IPS DF 6.9 (cell line): ENCODE measurements at regions not wholly inside any gene's neighbourhood (a gene's known extent, or its start where the extent isn't known, plus 50 kb on each side); places are given as distances from the start of the nearest gene placed in this dataset.
"Not testable (repeated sequence)": the region's sequence is repeated elsewhere in the genome, so short reads cannot be mapped to it uniquely, and the experiment has no call there.

Source experiments
- DNase-seq: peaks from one replicate; pipeline ENCODE4 v3.0.0-alpha.2; 2013; ENCODE audit warnings: low read depth, low spot score
- H3K27ac ChIP-seq: one replicate; pipeline ENCODE4 v1.5.1; 2013; ENCODE audit warnings: low read length, control low read depth
- H3K27me3 ChIP-seq: 2 replicates; pipeline ENCODE4 v1.6.1; 2013; ENCODE audit warnings: mild to moderate bottlenecking, low read length; ENCODE audit not compliant: control insufficient read depth, insufficient read depth
- H3K36me3 ChIP-seq: 2 replicates; pipeline ENCODE4 v1.6.1; 2013; ENCODE audit warnings: low read length; ENCODE audit not compliant: control insufficient read depth, insufficient read depth
- H3K4me1 ChIP-seq: 2 replicates; pipeline ENCODE4 v1.6.1; 2013; ENCODE audit warnings: low read length; ENCODE audit not compliant: control insufficient read depth, insufficient read depth
- H3K4me3 ChIP-seq: 2 replicates; pipeline ENCODE4 v1.5.1; 2013; ENCODE audit warnings: mild to moderate bottlenecking, low read length
- H3K9me3 ChIP-seq: 2 replicates; pipeline ENCODE4 v1.6.1; 2013; ENCODE audit warnings: low read length, inconsistent platforms; ENCODE audit not compliant: control insufficient read depth, insufficient read depth
- WGBS: extraction: QIAGEN DNeasy Blood & Tissue Kit; methylation state at CpG from one replicate; pipeline ENCODE4 v1.1.7; 2013; ENCODE audit warnings: mixed read lengths, missing lambda C conversion rate; ENCODE audit not compliant: insufficient read length, insufficient coverage; 5-methylcytosine and 5-hydroxymethylcytosine counted together

DNA sequence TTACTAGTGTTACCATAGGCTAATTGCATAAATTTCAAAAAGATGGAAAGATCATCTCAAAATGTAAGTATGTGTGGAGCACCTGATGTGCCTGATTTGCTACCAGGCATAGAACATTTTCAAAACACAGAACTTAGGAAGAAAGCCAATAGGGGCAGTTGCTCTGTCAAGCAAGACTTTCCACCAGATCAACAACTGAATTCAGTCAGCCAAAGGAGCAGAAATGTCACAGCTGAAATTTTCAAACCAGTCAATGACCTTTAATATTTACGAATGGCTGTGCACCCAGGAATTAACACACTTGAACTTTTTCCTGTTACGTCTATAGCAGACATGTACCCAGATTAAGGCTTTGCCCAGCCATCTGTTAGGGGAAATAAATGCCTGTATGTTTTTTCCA is 452.8 kb upstream of the PTGER4 start:
- Histone ChIP-seq H3K27me3 (no peaks in the 10 kb centered on the region), H3K4me1 (no peaks in the 10 kb centered on the region), H3K36me3 (no peaks in the 10 kb centered on the region), H3K4me3 (no peak overlapping the region), H3K27ac (no peak overlapping the region), H3K9me3 (no peaks in the 10 kb centered on the region)
- DNase-seq, result no peak
- WGBS, result no CpG with 5 or more reads among the region's 2 CpGs

DNA sequence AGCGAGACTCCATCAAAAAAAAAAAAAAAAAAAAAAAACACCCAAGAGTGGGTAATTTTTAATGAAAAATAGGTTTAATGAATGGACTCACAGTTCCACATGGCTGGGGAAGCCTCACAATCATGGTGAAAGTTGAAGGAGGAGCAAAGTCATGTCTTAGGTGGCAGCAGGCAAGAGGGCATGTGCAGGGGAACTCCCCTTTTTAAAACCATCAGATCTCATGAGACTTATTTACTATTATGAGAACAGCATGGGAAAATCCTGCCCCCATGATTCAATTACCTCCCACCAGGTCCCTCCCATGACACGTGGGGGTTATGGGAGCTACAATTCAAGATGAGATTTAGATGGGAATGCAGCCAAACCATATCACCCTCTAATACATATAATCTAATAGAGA is 454.6 kb upstream of the PTGER4 start:
- H3K4me3 ChIP-seq, H3K4me1 ChIP-seq, H3K27ac ChIP-seq, DNase-seq, H3K27me3 ChIP-seq, H3K9me3 ChIP-seq, H3K36me3 ChIP-seq: not testable (repeated sequence)
- no CpG with 5 or more reads among the region's 2 CpGs for WGBS

DNA sequence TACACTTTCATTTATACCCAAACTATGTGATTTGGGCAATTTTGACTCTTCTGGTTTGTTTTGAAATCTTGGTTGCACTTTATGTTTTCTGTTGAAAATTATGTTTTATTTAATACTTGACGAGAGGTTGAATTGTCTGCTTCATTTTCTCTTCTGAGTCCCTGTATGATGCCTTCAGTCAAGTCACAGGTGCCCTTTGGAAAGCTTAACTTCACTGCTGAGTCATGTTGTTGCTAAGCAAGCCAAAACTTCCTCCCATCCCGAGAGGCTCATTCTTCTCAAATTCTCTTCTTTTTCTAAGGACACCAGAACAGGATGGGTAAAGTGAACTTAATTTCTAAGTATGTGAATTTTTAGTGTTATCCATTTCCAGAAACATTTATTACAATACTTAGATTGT is 455.3 kb upstream of the PTGER4 start:
- H3K4me3 ChIP-seq, result no peak overlapping the region
- no peak for DNase-seq
- H3K9me3 ChIP-seq, result no peaks in the 10 kb centered on the region
- no CpG with 5 or more reads among the region's 2 CpGs for WGBS
- H3K36me3 ChIP-seq, result no peaks in the 10 kb centered on the region
- H3K4me1 ChIP-seq, result no peaks in the 10 kb centered on the region
- H3K27ac ChIP-seq, result no peak overlapping the region
- no peaks in the 10 kb centered on the region for H3K27me3 ChIP-seq

DNA sequence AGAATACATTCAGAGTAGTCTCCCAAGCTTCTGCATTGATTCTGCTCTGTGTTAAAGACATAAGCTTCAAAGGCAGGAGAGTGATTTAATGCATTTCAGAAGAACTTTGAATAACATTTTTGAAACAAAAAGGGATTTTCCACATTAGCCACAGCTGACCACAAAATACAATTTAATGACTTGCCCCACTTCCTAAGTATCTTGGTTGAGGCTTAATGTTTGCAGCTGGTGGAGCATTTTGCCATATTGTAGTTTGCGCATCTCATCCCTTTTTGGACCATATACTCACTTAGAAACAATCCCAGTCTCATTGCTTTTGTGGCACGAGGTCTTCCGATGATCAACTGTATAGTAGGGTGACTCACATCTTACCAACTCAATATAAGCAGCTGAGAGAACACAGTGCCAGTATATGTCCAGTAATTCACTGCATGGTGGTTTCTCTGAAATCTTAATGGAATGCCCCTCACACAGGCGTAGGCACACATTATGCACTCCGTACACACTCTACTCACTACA is 455.8 kb upstream of the PTGER4 start:
- H3K27ac ChIP-seq, result no peak overlapping the region
- no peaks in the 10 kb centered on the region for H3K9me3 ChIP-seq
- WGBS, result no CpG with 5 or more reads among the region's 5 CpGs
- H3K36me3 ChIP-seq, result no peaks in the 10 kb centered on the region
- no peaks in the 10 kb centered on the region for H3K27me3 ChIP-seq
- H3K4me1 ChIP-seq, result no peaks in the 10 kb centered on the region
- H3K4me3 ChIP-seq, result no peak overlapping the region
- DNase-seq, result no peak

GRCh38 chr5:40221796-40222195 is 457.9 kb upstream of the PTGER4 start:
- WGBS, result no CpG with 5 or more reads among the region's 4 CpGs
- Histone ChIP-seq H3K4me3 (no peak overlapping the region), H3K36me3 (no peaks in the 10 kb centered on the region), H3K4me1 (no peaks in the 10 kb centered on the region), H3K27ac (no peak overlapping the region), H3K9me3 (no peaks in the 10 kb centered on the region), H3K27me3 (no peaks in the 10 kb centered on the region)
- no peak for DNase-seq

DNA sequence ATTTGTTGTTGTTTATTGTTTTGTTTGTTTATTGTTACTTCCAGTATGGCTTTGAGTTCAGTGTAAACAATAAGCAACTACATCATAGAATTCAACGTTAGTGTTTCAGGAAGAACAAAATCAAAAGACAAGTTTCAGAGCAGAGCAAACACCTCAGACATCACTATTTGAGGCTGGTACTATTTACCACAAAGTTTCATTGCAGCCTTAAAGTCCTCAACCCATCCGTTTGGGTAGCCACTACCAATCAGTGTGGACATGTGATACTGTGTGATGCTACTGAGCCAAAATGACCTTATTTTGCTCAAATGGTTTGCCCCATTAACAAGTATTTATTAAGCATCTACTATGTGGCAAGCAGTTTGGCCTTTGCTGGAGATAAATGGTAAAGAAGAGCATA is 458.5 kb upstream of the PTGER4 start:
- no peak for DNase-seq
- WGBS, result no CpG with 5 or more reads among the region's 2 CpGs
- no peak overlapping the region for H3K27ac ChIP-seq

GRCh38 chr5:40220260-40220659 is 459.5 kb upstream of the PTGER4 start:
- Histone ChIP-seq H3K36me3 (no peaks in the 10 kb centered on the region), H3K27ac (no peak overlapping the region), H3K27me3 (no peaks in the 10 kb centered on the region), H3K4me3 (no peak overlapping the region), H3K9me3 (no peaks in the 10 kb centered on the region), H3K4me1 (no peaks in the 10 kb centered on the region)
- no peak for DNase-seq
- no CpG with 5 or more reads among the region's 2 CpGs for WGBS

More for the DNA sequence above, 458.5 kb upstream of the PTGER4 start:
- Histone ChIP-seq H3K27me3 (no peaks in the 10 kb centered on the region), H3K9me3 (no peaks in the 10 kb centered on the region), H3K4me3 (no peak overlapping the region), H3K4me1 (no peaks in the 10 kb centered on the region), H3K36me3 (no peaks in the 10 kb centered on the region)

DNA sequence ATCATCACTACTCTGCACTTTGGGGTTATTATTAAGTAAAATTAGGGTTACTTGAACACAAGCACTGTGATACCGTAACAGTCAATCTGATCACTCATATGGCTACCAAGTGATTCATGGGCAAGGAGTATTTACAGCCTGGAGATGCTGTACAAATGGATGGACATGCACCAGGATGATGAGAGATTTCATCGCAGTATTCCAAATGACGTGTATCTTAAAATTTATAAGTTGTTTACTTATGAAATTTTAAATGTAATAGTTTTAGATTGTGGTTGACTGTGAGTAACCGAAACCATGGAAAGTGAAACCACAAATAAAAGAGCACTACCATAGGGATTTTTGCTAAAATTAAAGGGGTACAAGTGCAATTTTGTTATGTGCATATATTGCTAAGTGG is 462.2 kb upstream of the PTGER4 start:
- whole genome bisulfite sequencing, result 100% methylated on average over 2 of the region's 4 CpGs
- Histone ChIP-seq H3K4me3 (no peak overlapping the region), H3K36me3 (no peaks in the 10 kb centered on the region), H3K9me3 (no peaks in the 10 kb centered on the region), H3K27me3 (no peaks in the 10 kb centered on the region), H3K27ac (no peak overlapping the region), H3K4me1 (no peaks in the 10 kb centered on the region)
- DNase-seq, result no peak

- H3K27ac ChIP-seq, result no peak overlapping the region
- no peak for DNase-seq
- no peak overlapping the region for H3K4me3 ChIP-seq
- no peaks in the 10 kb centered on the region for H3K27me3 ChIP-seq
- H3K9me3 ChIP-seq, result no peaks in the 10 kb centered on the region
- WGBS, result no CpG with 5 or more reads among the region's 1 CpG
- no peaks in the 10 kb centered on the region for H3K4me1 ChIP-seq
- no peaks in the 10 kb centered on the region for H3K36me3 ChIP-seq
Measured at GRCh38 chr5:40210694-40211093, 469.0 kb upstream of the PTGER4 start.

GRCh38 chr5:40206030-40206429 is 473.7 kb upstream of the PTGER4 start:
- no peaks in the 10 kb centered on the region for H3K4me1 ChIP-seq
- no peak overlapping the region for H3K27ac ChIP-seq
- H3K36me3 ChIP-seq, result no peaks in the 10 kb centered on the region
- H3K27me3 ChIP-seq, result no peaks in the 10 kb centered on the region
- no peak overlapping the region for H3K4me3 ChIP-seq
- no CpG with 5 or more reads among the region's 2 CpGs for WGBS
- no peaks in the 10 kb centered on the region for H3K9me3 ChIP-seq
- DNase-seq, result no peak

- no peak overlapping the region for H3K4me3 ChIP-seq
- no peaks in the 10 kb centered on the region for H3K36me3 ChIP-seq
- no peaks in the 10 kb centered on the region for H3K9me3 ChIP-seq
- H3K27me3 ChIP-seq, result no peaks in the 10 kb centered on the region
- H3K27ac ChIP-seq, result no peak overlapping the region
- no peak for DNase-seq
- H3K4me1 ChIP-seq, result no peaks in the 10 kb centered on the region
Measured at GRCh38 chr5:40204144-40204543, 475.6 kb upstream of the PTGER4 start.
